Panc1 (cell line): ENCODE measurements at regions not wholly inside any gene's neighbourhood (a gene's known extent, or its start where the extent isn't known, plus 50 kb on each side); places are given as distances from the start of the nearest gene placed in this dataset.

Experiments
- CTCF ChIP-seq: fragments of 450-650 bp; IDR thresholded peaks from 2 replicates; pipeline ENCODE4 v1.5.1; 2017; ENCODE audit warnings: mild to moderate bottlenecking
- POLR2AphosphoS5 ChIP-seq: IDR thresholded peaks from 2 replicates; pipeline ENCODE4 v1.6.1; 2012; ENCODE audit warnings: mild to moderate bottlenecking, low read depth, low read length, moderate library complexity
- SIN3A ChIP-seq: IDR thresholded peaks from 2 replicates; pipeline ENCODE4 v1.6.1; 2012; ENCODE audit warnings: low read depth, mild to moderate bottlenecking, low read length, moderate library complexity, borderline replicate concordance; ENCODE audit not compliant: insufficient read depth

- no peak for TF ChIP-seq POLR2AphosphoS5
- TF ChIP-seq CTCF, result no peak
- TF ChIP-seq SIN3A, result no peak
These were observed 315.1 kb downstream of the EPHA7 start for GRCh38 chr6:93104195-93104817.
